ENCODE measurements at regions not wholly inside any gene's neighbourhood (a gene's known extent, or its start where the extent isn't known, plus 50 kb on each side); places are given as distances from the start of the nearest gene placed in this dataset.

DNA sequence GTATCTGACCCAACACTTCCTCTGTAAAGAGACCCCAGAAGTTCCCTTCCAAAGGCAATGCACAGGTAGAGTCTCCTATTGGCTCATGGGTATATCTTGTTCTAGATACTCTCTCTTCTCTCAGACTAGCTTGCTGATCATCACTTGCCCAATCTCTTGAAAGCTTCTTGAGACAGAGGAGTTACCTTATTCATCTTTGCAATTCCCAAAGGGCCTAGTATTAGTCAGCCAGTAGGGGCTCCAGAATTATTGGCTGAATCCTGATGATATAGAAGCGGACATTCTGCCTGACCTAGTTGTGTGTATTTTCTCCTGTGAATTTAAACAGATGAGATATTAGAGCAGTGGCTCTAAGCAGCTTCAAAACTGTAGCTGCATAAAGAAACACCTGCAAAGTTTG lies 304.0 kb upstream of the KLF4 start:
- Histone ChIP-seq H3K36me3 (no peaks in the 10 kb centered on the region), H3K4me3 (no peak overlapping the region), H3K27me3 (no peaks in the 10 kb centered on the region), H3K27ac (no peak overlapping the region), H3K9me3 (no peaks in the 10 kb centered on the region), H3K4me1 (no peaks in the 10 kb centered on the region)
- 70 to 88% methylated on average over 1 of the region's 1 CpG for WGBS, 2 donors
- no peak for DNase-seq
- intact Hi-C loops (cut with DNase I) = no loop called here
- TF ChIP-seq, protein P1, sequence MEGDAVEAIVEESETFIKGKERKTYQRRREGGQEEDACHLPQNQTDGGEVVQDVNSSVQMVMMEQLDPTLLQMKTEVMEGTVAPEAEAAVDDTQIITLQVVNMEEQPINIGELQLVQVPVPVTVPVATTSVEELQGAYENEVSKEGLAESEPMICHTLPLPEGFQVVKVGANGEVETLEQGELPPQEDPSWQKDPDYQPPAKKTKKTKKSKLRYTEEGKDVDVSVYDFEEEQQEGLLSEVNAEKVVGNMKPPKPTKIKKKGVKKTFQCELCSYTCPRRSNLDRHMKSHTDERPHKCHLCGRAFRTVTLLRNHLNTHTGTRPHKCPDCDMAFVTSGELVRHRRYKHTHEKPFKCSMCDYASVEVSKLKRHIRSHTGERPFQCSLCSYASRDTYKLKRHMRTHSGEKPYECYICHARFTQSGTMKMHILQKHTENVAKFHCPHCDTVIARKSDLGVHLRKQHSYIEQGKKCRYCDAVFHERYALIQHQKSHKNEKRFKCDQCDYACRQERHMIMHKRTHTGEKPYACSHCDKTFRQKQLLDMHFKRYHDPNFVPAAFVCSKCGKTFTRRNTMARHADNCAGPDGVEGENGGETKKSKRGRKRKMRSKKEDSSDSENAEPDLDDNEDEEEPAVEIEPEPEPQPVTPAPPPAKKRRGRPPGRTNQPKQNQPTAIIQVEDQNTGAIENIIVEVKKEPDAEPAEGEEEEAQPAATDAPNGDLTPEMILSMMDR (IDR thresholded peaks at IDR 0.05) = no peak
- TF ChIP-seq POLR2AphosphoS5 (IDR thresholded peaks at IDR 0.05) (no peak), POLR2A (IDR thresholded peaks at IDR 0.05) (no peak), EP300 (IDR thresholded peaks at IDR 0.05) (no peak)

DNA sequence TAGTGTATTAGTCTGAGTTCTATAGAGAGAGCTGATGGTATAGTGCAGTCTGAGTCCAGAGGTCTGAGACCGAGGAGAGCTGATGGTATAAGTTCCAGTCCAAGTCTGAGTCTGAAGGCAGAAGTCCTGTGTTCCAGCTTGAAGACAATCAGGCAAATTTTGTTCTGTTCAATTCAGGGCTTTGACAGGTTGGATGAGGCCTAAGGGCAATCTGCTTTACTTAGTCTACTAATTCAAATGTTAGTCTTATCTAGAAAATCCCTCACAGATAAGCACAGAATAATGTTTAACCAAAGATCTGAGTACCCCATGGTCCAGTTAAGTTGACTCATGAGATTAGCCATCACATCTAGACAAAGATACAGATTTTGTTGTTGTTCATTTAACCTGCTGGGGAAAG lies 303.0 kb upstream of the KLF4 start:
- whole genome bisulfite sequencing, 2 donors = 90 to 93% methylated on average over 1 of the region's 1 CpG
- Histone ChIP-seq H3K36me3 (no peaks in the 10 kb centered on the region), H3K27me3 (no peaks in the 10 kb centered on the region), H3K9me3 (no peaks in the 10 kb centered on the region), H3K4me1 (no peaks in the 10 kb centered on the region), H3K4me3 (no peak overlapping the region), H3K27ac (no peak overlapping the region)
- intact Hi-C loops (cut with DNase I) = no loop called here
- no peak for DNase-seq
- TF ChIP-seq POLR2AphosphoS5 (IDR thresholded peaks at IDR 0.05) = no peak
- TF ChIP-seq EP300 (IDR thresholded peaks at IDR 0.05) = no peak
- no peak for TF ChIP-seq POLR2A (IDR thresholded peaks at IDR 0.05)
- TF ChIP-seq, protein P1 (IDR thresholded peaks at IDR 0.05) = no peak

DNA sequence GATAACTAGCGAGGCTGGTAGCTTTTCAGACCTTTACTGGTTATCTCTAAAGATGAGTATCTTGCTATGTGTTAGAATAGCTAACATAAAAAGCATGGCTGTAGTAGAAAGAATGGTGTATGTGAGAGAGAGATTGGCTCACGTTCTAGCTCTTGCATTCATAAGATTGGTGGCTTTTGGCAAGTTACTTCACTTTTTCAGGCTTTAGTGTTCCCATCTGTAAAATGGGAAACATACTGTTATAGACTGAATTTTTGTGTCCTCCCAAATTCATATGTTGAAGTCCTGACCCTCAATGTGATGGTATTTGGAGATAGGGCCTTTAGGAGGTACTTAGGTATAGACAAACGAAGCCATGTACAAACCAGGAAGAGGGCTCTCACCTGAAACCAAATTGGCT lies 302.4 kb upstream of the KLF4 start:
- Histone ChIP-seq H3K4me1 (no peaks in the 10 kb centered on the region), H3K4me3 (no peak overlapping the region), H3K9me3 (no peaks in the 10 kb centered on the region), H3K27ac (no peak overlapping the region), H3K27me3 (no peaks in the 10 kb centered on the region), H3K36me3 (no peaks in the 10 kb centered on the region)
- intact Hi-C loops (cut with DNase I) = no loop called here
- WGBS, 2 donors = 70 to 94% methylated on average over 3 of the region's 3 CpGs
- no peak for DNase-seq
- TF ChIP-seq EP300 (IDR thresholded peaks at IDR 0.05) = no peak
- no peak for TF ChIP-seq POLR2A (IDR thresholded peaks at IDR 0.05)
- TF ChIP-seq, protein P1 (IDR thresholded peaks at IDR 0.05) = no peak
- no peak for TF ChIP-seq POLR2AphosphoS5 (IDR thresholded peaks at IDR 0.05)

DNA sequence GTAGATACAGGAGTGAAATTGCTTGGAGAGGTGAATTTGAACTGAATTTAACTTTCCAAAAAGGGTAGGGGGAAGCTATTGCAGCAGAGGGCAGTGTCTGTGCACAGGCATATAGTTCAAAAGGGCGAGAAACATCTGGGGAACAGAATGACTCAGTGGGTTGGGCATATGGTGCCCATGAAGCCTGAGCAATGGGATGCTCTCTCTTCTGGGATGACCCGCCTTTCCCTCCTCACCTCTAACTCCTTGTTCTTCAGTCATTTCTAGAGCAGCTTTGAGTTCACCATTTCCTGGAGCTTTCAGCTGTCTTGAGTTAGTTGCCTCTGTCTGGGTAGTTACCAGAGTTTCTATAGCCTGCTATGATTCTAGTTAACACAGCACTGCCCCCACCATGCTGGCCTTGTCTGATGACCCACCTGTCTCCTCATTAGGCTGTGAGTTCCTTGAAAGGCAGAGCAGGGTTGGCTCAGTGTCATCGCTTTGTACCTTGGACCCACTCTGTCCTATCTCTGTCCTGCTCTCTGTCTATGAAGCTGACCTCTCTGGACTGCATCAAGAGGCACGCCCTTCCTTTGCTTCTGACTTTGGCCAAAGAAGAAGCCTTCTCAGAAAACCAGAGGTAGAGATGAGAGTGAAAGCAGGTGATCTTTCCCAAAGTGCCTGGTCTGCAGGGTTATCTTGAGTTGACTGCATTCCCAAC lies 299.6 kb upstream of the KLF4 start:
- TF ChIP-seq EP300 (IDR thresholded peaks at IDR 0.05) (no peak), POLR2AphosphoS5 (IDR thresholded peaks at IDR 0.05) (no peak), POLR2A (IDR thresholded peaks at IDR 0.05) (no peak)
- TF ChIP-seq, protein P1 (IDR thresholded peaks at IDR 0.05) = no peak
- DNase-seq = no peak
- 93 to 94% methylated on average over 4 of the region's 4 CpGs for WGBS, 2 donors
- Histone ChIP-seq H3K4me1 (no peaks in the 10 kb centered on the region), H3K27ac (no peak overlapping the region), H3K36me3 (no peaks in the 10 kb centered on the region), H3K4me3 (no peak overlapping the region), H3K9me3 (no peaks in the 10 kb centered on the region), H3K27me3 (no peaks in the 10 kb centered on the region)
- intact Hi-C loops (cut with DNase I) = no loop called here

DNA sequence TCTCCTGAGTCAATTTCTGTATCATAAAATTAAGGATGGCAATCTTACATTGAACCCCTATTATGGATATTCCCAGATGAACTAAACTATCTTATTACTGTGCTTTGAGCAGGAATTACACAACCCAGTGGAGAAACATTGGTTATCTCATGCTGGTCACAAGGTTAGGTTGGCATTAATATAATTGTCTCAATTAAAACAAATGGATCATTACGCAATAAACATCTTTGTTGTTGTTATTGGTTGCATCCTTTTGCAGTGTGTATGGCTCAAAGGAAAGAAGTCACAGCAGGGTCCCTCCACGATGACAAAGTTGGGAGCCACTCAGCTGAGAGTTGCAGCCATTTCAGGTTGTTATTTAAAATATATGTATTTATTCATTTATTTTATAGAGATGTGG lies 297.0 kb upstream of the KLF4 start:
- DNase-seq = no peak
- no peak overlapping the region for H3K27ac ChIP-seq
- WGBS, 2 donors = 92 to 94% methylated on average over 2 of the region's 2 CpGs

More for the DNA sequence above, 297.0 kb upstream of the KLF4 start:
- no peak for TF ChIP-seq POLR2AphosphoS5 (IDR thresholded peaks at IDR 0.05)
- no peak for TF ChIP-seq EP300 (IDR thresholded peaks at IDR 0.05)
- TF ChIP-seq, protein P1 (IDR thresholded peaks at IDR 0.05) = no peak
- no peak for TF ChIP-seq POLR2A (IDR thresholded peaks at IDR 0.05)
- Histone ChIP-seq H3K9me3 (no peaks in the 10 kb centered on the region), H3K36me3 (no peaks in the 10 kb centered on the region), H3K4me1 (no peaks in the 10 kb centered on the region), H3K4me3 (no peak overlapping the region), H3K27me3 (no peaks in the 10 kb centered on the region)
- intact Hi-C loops (cut with DNase I) = no loop called here
